WERI-Rb-1 (cell line): ENCODE measurements at regions not wholly inside any gene's neighbourhood (a gene's known extent, or its start where the extent isn't known, plus 50 kb on each side); places are given as distances from the start of the nearest gene placed in this dataset.

ENCODE experiments used
- DNase-seq: peaks from one replicate; pipeline ENCODE4 v3.0.0-alpha.2; 2020
- H3K27ac ChIP-seq: fragments of 250-450 bp; sonication (Bioruptor Pico); 2 replicates; pipeline ENCODE4 v1.5.1; 2020; ENCODE audit warnings: mild to moderate bottlenecking, moderate library complexity
- H3K27me3 ChIP-seq: fragments of 250-450 bp; sonication (Bioruptor Pico); 2 replicates; pipeline ENCODE4 v1.5.1; 2021; ENCODE audit warnings: mild to moderate bottlenecking, low read depth, moderate library complexity; ENCODE audit not compliant: insufficient read depth, severe bottlenecking
- H3K36me3 ChIP-seq: fragments of 250-450 bp; sonication (Bioruptor Pico); 2 replicates; pipeline ENCODE4 v1.5.1; 2020; ENCODE audit warnings: mild to moderate bottlenecking, moderate library complexity
- H3K4me3 ChIP-seq: 2 replicates; pipeline ENCODE4 v1.5.1; 2011; ENCODE audit warnings: low read depth, mild to moderate bottlenecking, control low read depth, low read length
- H3K9me3 ChIP-seq: fragments of 250-450 bp; sonication (Bioruptor Pico); 2 replicates; pipeline ENCODE4 v1.5.1; 2021; ENCODE audit warnings: mild to moderate bottlenecking, moderate library complexity; ENCODE audit not compliant: severe bottlenecking
- CTCF ChIP-seq: IDR thresholded peaks from 2 replicates; pipeline ENCODE4 v1.5.1; 2011; ENCODE audit warnings: low read depth, mild to moderate bottlenecking, control low read depth, inconsistent platforms, low read length

DNA sequence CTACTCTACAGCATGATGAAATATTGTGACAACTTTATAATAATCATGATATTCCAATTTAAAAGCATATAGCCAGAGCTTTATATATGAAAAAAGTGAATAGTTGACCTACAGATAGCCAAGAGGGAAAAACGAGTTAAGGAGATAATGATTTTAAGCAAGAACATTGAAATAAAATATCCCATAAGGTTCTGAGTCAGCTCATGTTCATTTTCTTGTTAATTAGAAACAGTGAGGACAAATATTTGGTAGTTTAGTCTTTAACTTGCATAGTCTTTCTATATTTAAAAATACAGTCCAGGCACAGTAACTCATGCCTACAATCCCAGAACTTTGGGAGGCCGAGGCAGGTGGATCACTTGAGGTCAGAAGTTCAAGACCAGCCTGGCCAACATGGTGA, 55.8 kb upstream of the CDH6 start:
- Histone ChIP-seq H3K27ac (no peak overlapping the region), H3K4me3 (no peak overlapping the region), H3K27me3 (no peaks in the 10 kb centered on the region), H3K36me3 (no peaks in the 10 kb centered on the region), H3K9me3 (no peaks in the 10 kb centered on the region)
- no peak for TF ChIP-seq CTCF
- no peak for DNase-seq

DNA sequence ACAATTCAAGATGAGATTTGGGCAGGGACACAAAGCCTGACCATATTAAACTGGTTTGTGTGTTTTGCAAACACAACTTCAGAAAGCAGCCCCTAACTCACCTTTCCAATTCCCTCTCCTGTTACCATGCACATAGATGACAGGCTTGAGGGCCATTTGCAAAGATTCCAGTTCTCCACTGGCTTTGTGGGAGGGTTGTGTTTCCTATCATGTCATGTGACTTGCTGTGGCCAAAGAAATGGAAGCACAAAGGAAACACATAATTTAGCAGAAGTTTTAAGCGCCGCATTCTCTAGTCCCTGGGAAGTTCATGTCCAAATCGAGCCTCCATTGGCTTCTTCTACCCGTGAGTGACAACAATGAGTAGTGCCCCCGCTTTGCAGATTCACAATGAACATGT, 57.9 kb upstream of the CDH6 start:
- no peaks in the 10 kb centered on the region for H3K27me3 ChIP-seq
- no peaks in the 10 kb centered on the region for H3K9me3 ChIP-seq
- no peak for DNase-seq
- no peak for TF ChIP-seq CTCF
- H3K4me3 ChIP-seq, result no peak overlapping the region
- no peaks in the 10 kb centered on the region for H3K36me3 ChIP-seq
- H3K27ac ChIP-seq, result no peak overlapping the region

DNA sequence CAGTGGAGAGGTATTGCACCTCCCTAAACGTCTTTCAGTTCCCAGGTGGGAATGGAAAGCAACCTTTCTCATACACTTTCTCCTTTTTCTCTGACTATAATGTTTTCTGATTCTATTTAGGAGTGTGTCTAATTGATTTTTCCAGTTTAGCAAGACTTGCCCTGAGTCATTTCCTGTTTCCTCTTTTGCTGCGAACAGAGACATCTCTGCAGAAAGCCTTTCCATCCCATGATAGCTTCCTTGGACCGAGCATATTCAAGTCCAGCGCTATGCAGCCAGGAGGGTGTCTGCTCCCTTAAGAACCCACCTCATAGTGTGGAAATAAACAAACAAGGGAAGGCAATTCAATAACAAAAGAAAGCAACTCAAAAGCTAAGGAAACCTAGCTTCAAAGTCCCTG, 60.0 kb upstream of the CDH6 start:
- no peak for DNase-seq
- Histone ChIP-seq H3K4me3 (no peak overlapping the region), H3K27ac (no peak overlapping the region), H3K36me3 (no peaks in the 10 kb centered on the region), H3K9me3 (no peaks in the 10 kb centered on the region), H3K27me3 (no peaks in the 10 kb centered on the region)
- no peak for TF ChIP-seq CTCF

DNA sequence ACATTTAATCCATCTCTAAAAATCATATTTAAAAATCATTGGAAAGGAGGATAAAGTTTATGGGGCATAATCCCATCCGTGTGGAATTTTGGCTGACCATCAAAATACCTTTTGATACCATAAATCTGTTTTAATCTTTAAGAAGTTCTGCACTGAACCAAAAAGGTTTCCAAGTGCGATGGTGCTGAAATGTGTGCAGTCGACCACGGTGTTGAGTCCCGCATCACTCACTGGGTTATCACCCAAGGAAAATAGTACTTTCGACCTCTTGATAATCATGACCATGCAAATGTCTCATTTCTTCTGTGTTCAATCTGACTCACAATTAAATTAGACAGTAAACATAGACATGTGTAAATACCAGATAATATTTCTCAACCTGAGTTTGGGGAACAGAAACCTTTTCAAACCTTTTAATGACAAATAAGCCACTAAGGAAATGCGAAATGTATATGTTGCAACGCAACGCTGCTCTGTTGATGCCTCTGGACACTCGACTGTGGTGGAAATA, 62.0 kb upstream of the CDH6 start:
- no peaks in the 10 kb centered on the region for H3K27me3 ChIP-seq
- DNase-seq, result no peak
- TF ChIP-seq CTCF, result no peak
- no peaks in the 10 kb centered on the region for H3K9me3 ChIP-seq
- H3K27ac ChIP-seq, result no peak overlapping the region
- no peak overlapping the region for H3K4me3 ChIP-seq
- H3K36me3 ChIP-seq, result no peaks in the 10 kb centered on the region

- no peak for DNase-seq
- Histone ChIP-seq H3K36me3 (no peaks in the 10 kb centered on the region), H3K9me3 (no peaks in the 10 kb centered on the region), H3K27me3 (no peaks in the 10 kb centered on the region), H3K27ac (no peak overlapping the region), H3K4me3 (no peak overlapping the region)
- no peak for TF ChIP-seq CTCF
Observed at GRCh38 chr5:31130676-31131075, 62.8 kb upstream of the CDH6 start.

DNA sequence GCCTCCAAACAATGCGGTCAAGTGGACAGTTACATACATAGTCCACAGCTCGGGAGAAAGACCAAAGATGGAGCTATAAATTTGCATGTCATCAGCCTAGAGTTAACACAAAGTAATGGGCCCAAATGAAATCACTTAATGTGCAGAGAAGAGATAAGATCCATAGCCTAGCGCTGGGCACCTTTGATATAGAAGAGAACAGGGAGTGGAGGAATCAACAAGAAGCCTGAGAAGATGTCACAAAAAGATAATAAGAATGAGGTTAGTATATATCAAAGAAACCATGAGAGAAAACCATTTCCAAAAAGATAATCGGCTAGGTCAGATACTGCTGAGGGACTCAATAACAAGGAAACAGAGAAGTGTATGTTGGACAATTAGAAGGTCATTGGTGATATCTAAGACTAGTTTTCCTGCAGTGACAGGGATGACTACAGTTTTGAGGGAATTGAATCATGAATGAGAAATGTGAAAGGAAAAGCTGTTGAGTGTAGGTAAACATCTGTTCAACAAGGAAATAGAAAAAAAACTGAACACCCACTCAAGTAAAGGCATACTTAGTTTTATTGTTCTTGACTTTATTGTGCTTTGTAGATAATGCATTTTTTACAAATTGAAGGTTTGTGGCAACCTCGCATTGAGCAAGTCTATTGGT, 68.7 kb upstream of the CDH6 start:
- DNase-seq, result no peak
- H3K27ac ChIP-seq, result no peak overlapping the region
- no peak overlapping the region for H3K4me3 ChIP-seq
- no peak for TF ChIP-seq CTCF
- H3K27me3 ChIP-seq, result no peaks in the 10 kb centered on the region
- no peaks in the 10 kb centered on the region for H3K9me3 ChIP-seq
- no peaks in the 10 kb centered on the region for H3K36me3 ChIP-seq
